Body of pancreas (tissue), 4 donors: ENCODE measurements at regions not wholly inside any gene's neighbourhood (a gene's known extent, or its start where the extent isn't known, plus 50 kb on each side); places are given as distances from the start of the nearest gene placed in this dataset.

Experiments used
- POLR2A ChIP-seq, 3 donors: fragments of 450-650 bp; IDR thresholded peaks; one replicate each; pipeline ENCODE4 v1.6.1; 2016; ENCODE audit warnings: antibody characterized with exemption in 3 of 3, mild to moderate bottlenecking in 2 of 3
- TF ChIP-seq, protein P1 (sequence below), 7 experiments: fragments of 450-650 bp in 4 of 7; fragments of 200-600 bp in 3 of 7; sonication (generic) in 3 of 7; IDR thresholded peaks; one replicate each; pipeline ENCODE4 v1.5.1; 2016 to 2019; ENCODE audit warnings: antibody characterized with exemption in 7 of 7

DNA sequence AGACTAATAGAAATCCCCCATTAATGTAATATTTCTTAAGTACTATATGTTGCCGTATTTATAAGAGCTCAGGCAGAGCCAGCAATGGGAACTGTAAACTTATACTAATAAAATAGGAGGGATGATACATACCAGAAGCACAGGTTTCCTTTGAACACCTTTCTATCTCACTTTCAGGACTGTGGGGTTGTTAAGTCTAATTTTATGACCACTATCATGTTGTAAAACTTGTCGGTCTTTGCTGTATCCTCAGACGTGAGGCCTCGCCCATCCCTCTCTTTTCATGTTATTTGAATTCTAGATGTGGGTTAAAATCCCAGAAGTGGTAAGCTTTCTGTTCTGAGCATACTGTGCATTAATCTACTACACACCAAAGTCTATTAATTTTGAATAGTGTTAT is 1083.5 kb upstream of the TENM4 start:
- no peak for TF ChIP-seq POLR2A (IDR thresholded peaks at IDR 0.05)
- TF ChIP-seq, protein P1, sequence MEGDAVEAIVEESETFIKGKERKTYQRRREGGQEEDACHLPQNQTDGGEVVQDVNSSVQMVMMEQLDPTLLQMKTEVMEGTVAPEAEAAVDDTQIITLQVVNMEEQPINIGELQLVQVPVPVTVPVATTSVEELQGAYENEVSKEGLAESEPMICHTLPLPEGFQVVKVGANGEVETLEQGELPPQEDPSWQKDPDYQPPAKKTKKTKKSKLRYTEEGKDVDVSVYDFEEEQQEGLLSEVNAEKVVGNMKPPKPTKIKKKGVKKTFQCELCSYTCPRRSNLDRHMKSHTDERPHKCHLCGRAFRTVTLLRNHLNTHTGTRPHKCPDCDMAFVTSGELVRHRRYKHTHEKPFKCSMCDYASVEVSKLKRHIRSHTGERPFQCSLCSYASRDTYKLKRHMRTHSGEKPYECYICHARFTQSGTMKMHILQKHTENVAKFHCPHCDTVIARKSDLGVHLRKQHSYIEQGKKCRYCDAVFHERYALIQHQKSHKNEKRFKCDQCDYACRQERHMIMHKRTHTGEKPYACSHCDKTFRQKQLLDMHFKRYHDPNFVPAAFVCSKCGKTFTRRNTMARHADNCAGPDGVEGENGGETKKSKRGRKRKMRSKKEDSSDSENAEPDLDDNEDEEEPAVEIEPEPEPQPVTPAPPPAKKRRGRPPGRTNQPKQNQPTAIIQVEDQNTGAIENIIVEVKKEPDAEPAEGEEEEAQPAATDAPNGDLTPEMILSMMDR (IDR thresholded peaks at IDR 0.05) = no peak
